Esophagus muscularis mucosa (tissue), 3 donors: ENCODE measurements at regions not wholly inside any gene's neighbourhood (a gene's known extent, or its start where the extent isn't known, plus 50 kb on each side); places are given as distances from the start of the nearest gene placed in this dataset.

Source experiments
- POLR2AphosphoS5 ChIP-seq, 2 donors: sonication (generic); formaldehyde crosslinking; IDR thresholded peaks; one replicate each; pipeline ENCODE4 v1.6.1; 2017; ENCODE audit warnings: antibody characterized with exemption in 2 of 2
- TF ChIP-seq, protein P1 (sequence below), 3 experiments: fragments of 200-600 bp in 2 of 3; fragments of 450-650 bp in 1 of 3; sonication (generic) in 2 of 3; IDR thresholded peaks; one replicate each; pipeline ENCODE4 v1.5.1; 2017 to 2019; ENCODE audit warnings: antibody characterized with exemption in 3 of 3, mild to moderate bottlenecking in 2 of 3, moderate library complexity in 1 of 3

DNA sequence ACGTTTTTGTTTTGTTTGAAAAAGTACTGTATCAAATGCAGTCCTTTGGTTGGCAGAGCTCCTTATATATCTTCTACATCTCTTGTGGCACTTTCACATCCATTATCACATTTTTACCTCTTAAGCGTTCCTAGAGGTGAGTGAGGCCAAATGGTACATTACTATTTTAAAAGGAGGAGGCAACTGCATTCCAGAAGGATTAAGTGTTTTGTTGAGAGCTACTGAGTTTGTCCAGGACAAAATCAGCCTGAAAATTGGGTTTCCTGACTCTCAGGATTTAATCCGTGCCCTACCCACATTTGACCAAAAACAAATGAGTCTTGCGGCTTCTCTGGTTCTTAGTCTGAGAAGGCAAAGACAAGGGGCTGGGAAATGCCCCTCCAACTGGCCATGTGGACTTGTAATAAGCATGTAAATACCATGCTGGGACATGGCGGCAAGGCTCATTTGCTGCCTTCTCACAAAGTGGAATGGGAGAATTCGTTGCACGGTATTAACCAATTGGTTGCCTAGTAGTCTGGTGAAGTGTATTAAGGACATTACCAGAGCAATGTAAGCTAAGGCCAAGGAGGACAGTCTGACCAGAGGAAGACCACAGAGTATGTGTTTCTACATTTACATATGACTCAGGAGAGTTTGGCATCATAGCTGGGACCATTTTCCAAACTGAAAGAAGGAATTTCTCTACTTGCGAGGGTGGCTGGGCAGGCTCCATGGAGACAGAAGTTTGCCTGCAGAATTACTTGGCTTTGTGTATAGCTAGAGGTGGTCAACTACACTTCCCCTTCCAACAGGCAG lies 175.8 kb upstream of the PLXNC1 start:
- TF ChIP-seq, protein P1, sequence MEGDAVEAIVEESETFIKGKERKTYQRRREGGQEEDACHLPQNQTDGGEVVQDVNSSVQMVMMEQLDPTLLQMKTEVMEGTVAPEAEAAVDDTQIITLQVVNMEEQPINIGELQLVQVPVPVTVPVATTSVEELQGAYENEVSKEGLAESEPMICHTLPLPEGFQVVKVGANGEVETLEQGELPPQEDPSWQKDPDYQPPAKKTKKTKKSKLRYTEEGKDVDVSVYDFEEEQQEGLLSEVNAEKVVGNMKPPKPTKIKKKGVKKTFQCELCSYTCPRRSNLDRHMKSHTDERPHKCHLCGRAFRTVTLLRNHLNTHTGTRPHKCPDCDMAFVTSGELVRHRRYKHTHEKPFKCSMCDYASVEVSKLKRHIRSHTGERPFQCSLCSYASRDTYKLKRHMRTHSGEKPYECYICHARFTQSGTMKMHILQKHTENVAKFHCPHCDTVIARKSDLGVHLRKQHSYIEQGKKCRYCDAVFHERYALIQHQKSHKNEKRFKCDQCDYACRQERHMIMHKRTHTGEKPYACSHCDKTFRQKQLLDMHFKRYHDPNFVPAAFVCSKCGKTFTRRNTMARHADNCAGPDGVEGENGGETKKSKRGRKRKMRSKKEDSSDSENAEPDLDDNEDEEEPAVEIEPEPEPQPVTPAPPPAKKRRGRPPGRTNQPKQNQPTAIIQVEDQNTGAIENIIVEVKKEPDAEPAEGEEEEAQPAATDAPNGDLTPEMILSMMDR (IDR thresholded peaks at IDR 0.05): no peak
- TF ChIP-seq POLR2AphosphoS5 (IDR thresholded peaks at IDR 0.05): no peak
